IMR-90 (cell line): ENCODE measurements at regions not wholly inside any gene's neighbourhood (a gene's known extent, or its start where the extent isn't known, plus 50 kb on each side); places are given as distances from the start of the nearest gene placed in this dataset.

Experiments used
- ATAC-seq: fragments of 200-7000 bp; cut with Tn5 transposase; 2 replicates; pipeline ENCODE4 v1.9.1; 2020; ENCODE audit warnings: low read depth, mild to moderate bottlenecking, moderate library complexity
- BruUV-seq: library from RNA; stranded (reverse); fragments of 400-500 nt; replicated peaks from 2 replicates; lab custom pipeline; 2021; lab: Mats Ljungman, UMichigan
- CTCF ChIA-PET: fragments of 300-600 bp; formaldehyde crosslinking; extraction: SDS; loops from one replicate; lab custom pipeline; 2021; ENCODE audit warnings: antibody characterized with exemption; lab: Yijun Ruan, JAX
- POLR2A ChIA-PET: fragments of 300-600 bp; sonication (Branson Sonifier 250); formaldehyde crosslinking; loops from one replicate; lab custom pipeline; 2022; ENCODE audit warnings: antibody characterized with exemption; ENCODE audit not compliant: unreplicated experiment; lab: Charles Lee
- DNase-seq: peaks from one replicate; pipeline ENCODE4 v3.0.0; 2013
- H2AFZ ChIP-seq: replicated peaks from 2 replicates; pipeline ENCODE3; 2013; ENCODE audit warnings: low read length, mild to moderate bottlenecking; ENCODE audit not compliant: poor library complexity
- H2AK5ac ChIP-seq: 2 replicates; pipeline ENCODE4 v1.6.1; 2013; ENCODE audit warnings: low read depth, low read length, inconsistent platforms
- H2AK9ac ChIP-seq: replicated peaks from 2 replicates; pipeline ENCODE3; 2013; ENCODE audit warnings: mild to moderate bottlenecking, low read depth, low read length, moderate library complexity; ENCODE audit not compliant: poor library complexity
- H2BK120ac ChIP-seq: 2 replicates; pipeline ENCODE4 v1.6.1; 2013; ENCODE audit warnings: low read depth, low read length, inconsistent platforms
- H2BK15ac ChIP-seq: 3 replicates; pipeline ENCODE4 v1.6.1; 2013; ENCODE audit warnings: low read depth, low read length, inconsistent platforms
- H2BK20ac ChIP-seq: 2 replicates; pipeline ENCODE4 v1.6.1; 2013; ENCODE audit warnings: low read depth, mild to moderate bottlenecking, inconsistent platforms, low read length, moderate library complexity
- H2BK5ac ChIP-seq: 2 replicates; pipeline ENCODE4 v1.6.1; 2013; ENCODE audit warnings: mild to moderate bottlenecking, low read depth, low read length, inconsistent platforms; ENCODE audit not compliant: poor library complexity, severe bottlenecking
- H3K14ac ChIP-seq: replicated peaks from 2 replicates; pipeline ENCODE4 v1.6.1; 2013; ENCODE audit warnings: low read depth, low read length, inconsistent platforms
- H3K18ac ChIP-seq: 2 replicates; pipeline ENCODE4 v1.6.1; 2013; ENCODE audit warnings: low read depth, low read length, control low read depth
- H3K23ac ChIP-seq: 2 replicates; pipeline ENCODE4 v1.6.1; 2013; ENCODE audit warnings: low read depth, low read length, inconsistent platforms
- H3K27ac ChIP-seq: 2 replicates; pipeline ENCODE4 v1.5.1; 2013; ENCODE audit warnings: mild to moderate bottlenecking, control low read depth, low read length; ENCODE audit not compliant: insufficient read depth
- H3K27me3 ChIP-seq: 2 replicates; pipeline ENCODE4 v1.6.1; 2013; ENCODE audit warnings: low read length; ENCODE audit not compliant: control insufficient read depth, insufficient read depth
- H3K36me3 ChIP-seq: 2 replicates; pipeline ENCODE4 v1.6.1; 2013; ENCODE audit warnings: low read length, mixed read lengths; ENCODE audit not compliant: control insufficient read depth, insufficient read depth
- H3K4ac ChIP-seq: 2 replicates; pipeline ENCODE4 v1.6.1; 2013; ENCODE audit warnings: low read depth, low read length, inconsistent platforms
- H3K4me1 ChIP-seq: 2 replicates; pipeline ENCODE4 v1.6.1; 2013; ENCODE audit warnings: low read length, mixed read lengths; ENCODE audit not compliant: control insufficient read depth, insufficient read depth
- H3K4me2 ChIP-seq: 2 replicates; pipeline ENCODE4 v1.6.1; 2013; ENCODE audit warnings: low read depth, mild to moderate bottlenecking, control low read depth, low read length, moderate library complexity
- H3K4me3 ChIP-seq: 2 replicates; pipeline ENCODE4 v1.5.1; 2013; ENCODE audit warnings: low read depth, mild to moderate bottlenecking, control low read depth, low read length, moderate library complexity; ENCODE audit not compliant: insufficient read depth
- H3K56ac ChIP-seq: 2 replicates; pipeline ENCODE4 v1.6.1; 2013; ENCODE audit warnings: low read length, inconsistent platforms; ENCODE audit not compliant: insufficient read depth; ENCODE audit errors: extremely low read depth
- H3K79me1 ChIP-seq, 2 experiments: 2 replicates each; pipeline ENCODE4 v1.6.1; 2013; ENCODE audit warnings: low read length in 2 of 2, inconsistent platforms in 1 of 2, low read depth in 1 of 2
- H3K9ac ChIP-seq: 2 replicates; pipeline ENCODE4 v1.6.1; 2013; ENCODE audit warnings: low read depth, low read length, control low read depth
- H3K9me1 ChIP-seq: 2 replicates; pipeline ENCODE4 v1.6.1; 2013; ENCODE audit warnings: low read length, inconsistent platforms; ENCODE audit not compliant: insufficient read depth
- H3K9me3 ChIP-seq: 2 replicates; pipeline ENCODE4 v1.6.1; 2013; ENCODE audit warnings: low read length; ENCODE audit not compliant: control insufficient read depth, insufficient read depth
- H4K20me1 ChIP-seq: 2 replicates; pipeline ENCODE4 v1.6.1; 2013; ENCODE audit warnings: low read length, inconsistent platforms; ENCODE audit not compliant: insufficient read depth
- H4K5ac ChIP-seq: 2 replicates; pipeline ENCODE4 v1.6.1; 2013; ENCODE audit warnings: mild to moderate bottlenecking, low read depth, low read length, control low read depth
- H4K8ac ChIP-seq, 2 experiments: 2 replicates each; pipeline ENCODE4 v1.6.1; 2013; ENCODE audit warnings: low read depth in 2 of 2, low read length in 2 of 2, control low read depth in 1 of 2, inconsistent platforms in 1 of 2
- H4K91ac ChIP-seq: 2 replicates; pipeline ENCODE4 v1.6.1; 2013; ENCODE audit warnings: low read depth, low read length, inconsistent platforms; ENCODE audit not compliant: insufficient read depth
- BHLHE40 ChIP-seq: fragments of 150-350 bp; IDR thresholded peaks from 2 replicates; pipeline ENCODE4 v1.6.1; 2016; ENCODE audit warnings: mild to moderate bottlenecking, low read depth, low read length
- CEBPB ChIP-seq: IDR thresholded peaks from 2 replicates; pipeline ENCODE4 v1.6.1; 2012; ENCODE audit warnings: low read depth, low read length, improper control_type of control experiment
- CHD1 ChIP-seq: IDR thresholded peaks from 2 replicates; pipeline ENCODE4 v1.6.1; 2012; ENCODE audit warnings: low read depth, low read length, improper control_type of control experiment
- CTCF ChIP-seq: conservative IDR thresholded peaks from 2 replicates; pipeline ENCODE4 v1.5.1; 2012; ENCODE audit warnings: mild to moderate bottlenecking, low read depth, low read length, improper control_type of control experiment
- ELK1 ChIP-seq: fragments of 150-350 bp; IDR thresholded peaks from 2 replicates; pipeline ENCODE4 v1.6.1; 2016; ENCODE audit warnings: low read depth, mild to moderate bottlenecking, low read length, moderate library complexity, borderline replicate concordance
- FOS ChIP-seq: fragments of 150-350 bp; IDR thresholded peaks from 2 replicates; pipeline ENCODE4 v1.6.1; 2016; ENCODE audit warnings: low read depth, low read length
- MAFK ChIP-seq: IDR thresholded peaks from 2 replicates; pipeline ENCODE4 v1.6.1; 2012; ENCODE audit warnings: low read depth, low read length, improper control_type of control experiment
- MAZ ChIP-seq: IDR thresholded peaks from 2 replicates; pipeline ENCODE4 v1.6.1; 2012; ENCODE audit warnings: low read depth, mild to moderate bottlenecking, low read length, improper control_type of control experiment, moderate library complexity, borderline replicate concordance
- MXI1 ChIP-seq: IDR thresholded peaks from 2 replicates; pipeline ENCODE4 v1.6.1; 2012; ENCODE audit warnings: low read depth, mild to moderate bottlenecking, low read length, moderate library complexity, borderline replicate concordance
- NFE2L2 ChIP-seq: fragments of 150-350 bp; IDR thresholded peaks from 2 replicates; pipeline ENCODE4 v1.6.1; 2016; ENCODE audit warnings: low read depth, mild to moderate bottlenecking, low read length
- POLR2A ChIP-seq: IDR thresholded peaks from 2 replicates; pipeline ENCODE4 v1.6.1; 2012; ENCODE audit warnings: mild to moderate bottlenecking, low read depth, low read length
- RAD21 ChIP-seq: IDR thresholded peaks from 2 replicates; pipeline ENCODE4 v1.6.1; 2012; ENCODE audit warnings: low read length, improper control_type of control experiment
- RCOR1 ChIP-seq: IDR thresholded peaks from 2 replicates; pipeline ENCODE4 v1.6.1; 2012; ENCODE audit warnings: mild to moderate bottlenecking, low read length, improper control_type of control experiment; ENCODE audit not compliant: insufficient replicate concordance
- RFX5 ChIP-seq: IDR thresholded peaks from 2 replicates; pipeline ENCODE4 v1.8.0; 2012; ENCODE audit warnings: low read depth, mild to moderate bottlenecking, low read length, moderate library complexity
- SMC3 ChIP-seq: fragments of 150-350 bp; IDR thresholded peaks from 2 replicates; pipeline ENCODE4 v1.6.1; 2016; ENCODE audit warnings: low read depth, mild to moderate bottlenecking, antibody characterized with exemption, low read length, moderate library complexity
- WGBS, 2 experiments: methylation state at CpG; one replicate each; pipeline versions ENCODE4 v1.1.5 to v1.1.7; 2013; ENCODE audit warnings: missing lambda C conversion rate in 2 of 2; ENCODE audit not compliant: insufficient read length in 1 of 2; ENCODE audit errors: extremely low coverage in 2 of 2; 5-methylcytosine and 5-hydroxymethylcytosine counted together
- dilution Hi-C: fragments of 300-500 bp; cut with HindIII; formaldehyde crosslinking; loops from one replicate; pipeline ENCODE4 v1.14.3; 2018; ENCODE audit warnings: low sequenced_read_pairs; ENCODE audit not compliant: unreplicated experiment
- in situ Hi-C: fragments of 300-500 bp; cut with MboI; formaldehyde crosslinking; loops from 3 replicates; pipeline ENCODE4 v1.14.3; 2019; ENCODE audit warnings: low sequenced_read_pairs, inconsistent platforms, mixed read lengths
- intact Hi-C: fragments of 100-400 bp; cut with micrococcal nuclease; formaldehyde crosslinking; loops from 2 replicates; pipeline ENCODE4 v1.10.0; 2022
- TF ChIP-seq, protein P1 (sequence below): fragments of 150-350 bp; IDR thresholded peaks from 2 replicates; pipeline ENCODE4 v1.6.1; 2017; ENCODE audit warnings: mild to moderate bottlenecking, antibody characterized with exemption, low read length, low read depth

- no peak overlapping the region for H2AK5ac ChIP-seq
- H3K36me3 ChIP-seq, result no peaks in the 10 kb centered on the region
- CTCF ChIA-PET, result no interaction called here
- H3K9me3 ChIP-seq, result peaks cover 3% of the 10 kb centered on the region; the same call in 1 of the 2 replicates
- no peak overlapping the region for H4K8ac ChIP-seq
- no peak overlapping the region for H3K14ac ChIP-seq
- no peak overlapping the region for H4K91ac ChIP-seq
- no peak overlapping the region for H2BK20ac ChIP-seq
- no peak overlapping the region for H2BK15ac ChIP-seq
- H3K4me3 ChIP-seq, result no peak overlapping the region
- peak overlapping the region; percentile 56 for H2AFZ ChIP-seq
- H3K4ac ChIP-seq, result no peak overlapping the region
- no peaks in the 10 kb centered on the region for H3K9me1 ChIP-seq
- no peak for TF ChIP-seq RFX5
- TF ChIP-seq ELK1, result no peak
- TF ChIP-seq NFE2L2, result no peak
- TF ChIP-seq CTCF, result no peak
- no peak for TF ChIP-seq BHLHE40
- no peak for TF ChIP-seq CHD1
- TF ChIP-seq RCOR1, result no peak
- TF ChIP-seq MXI1, result no peak
- no peak for TF ChIP-seq SMC3
- no peak for TF ChIP-seq RAD21
- TF ChIP-seq FOS, result no peak
- no peak for TF ChIP-seq CEBPB
- no peak for TF ChIP-seq MAFK
- TF ChIP-seq, protein P1, sequence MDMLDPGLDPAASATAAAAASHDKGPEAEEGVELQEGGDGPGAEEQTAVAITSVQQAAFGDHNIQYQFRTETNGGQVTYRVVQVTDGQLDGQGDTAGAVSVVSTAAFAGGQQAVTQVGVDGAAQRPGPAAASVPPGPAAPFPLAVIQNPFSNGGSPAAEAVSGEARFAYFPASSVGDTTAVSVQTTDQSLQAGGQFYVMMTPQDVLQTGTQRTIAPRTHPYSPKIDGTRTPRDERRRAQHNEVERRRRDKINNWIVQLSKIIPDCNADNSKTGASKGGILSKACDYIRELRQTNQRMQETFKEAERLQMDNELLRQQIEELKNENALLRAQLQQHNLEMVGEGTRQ, result no peak
- TF ChIP-seq MAZ, result no peak
- TF ChIP-seq POLR2A, result no peak
- H3K56ac ChIP-seq, result no peak overlapping the region
- ATAC-seq (no peak), DNase-seq (no peak)
- H3K27ac ChIP-seq, result no peak overlapping the region
- H3K9ac ChIP-seq, result no peak overlapping the region
- H2BK120ac ChIP-seq, result no peak overlapping the region
- dilution Hi-C loops, result no loop called here
- POLR2A ChIA-PET, result no interaction called here
- H3K23ac ChIP-seq, result no peak overlapping the region
- H4K5ac ChIP-seq, result no peak overlapping the region
- H3K18ac ChIP-seq, result no peak overlapping the region
- no peak overlapping the region for H2AK9ac ChIP-seq
- no peaks in the 10 kb centered on the region for H3K4me1 ChIP-seq
- in situ Hi-C loops, result no loop called here
- BruUV-seq, result no TSS peak
- no peaks in the 10 kb centered on the region for H4K20me1 ChIP-seq
- H2BK5ac ChIP-seq, result no peak overlapping the region
- intact Hi-C loops, result no loop called here
- 66% methylated on average over 6 of the region's 14 CpGs; no CpG with 5 or more reads in 1 of the 2 experiments for WGBS, 2 experiments
- H3K27me3 ChIP-seq, result peaks cover 21% of the 10 kb centered on the region
- no peaks in the 10 kb centered on the region for H3K79me1 ChIP-seq
- H3K4me2 ChIP-seq, result no peak overlapping the region
Observed at GRCh38 chr2:128450211-128451024, 131.8 kb upstream of the HS6ST1 start.
